Ishikawa (cell line): ENCODE measurements at regions not wholly inside any gene's neighbourhood (a gene's known extent, or its start where the extent isn't known, plus 50 kb on each side); places are given as distances from the start of the nearest gene placed in this dataset.

Experiments used
- CEBPB ChIP-seq: IDR thresholded peaks from 2 replicates; pipeline ENCODE4 v1.6.1; 2012
- CREB1 ChIP-seq: IDR thresholded peaks from 2 replicates; pipeline ENCODE4 v1.6.1; 2012; ENCODE audit warnings: low read depth
- EGR1 ChIP-seq: IDR thresholded peaks from 2 replicates; pipeline ENCODE4 v1.6.1; 2012
- EP300 ChIP-seq: IDR thresholded peaks from 2 replicates; pipeline ENCODE4 v1.6.1; 2012; ENCODE audit warnings: borderline replicate concordance
- FOXM1 ChIP-seq: IDR thresholded peaks from 2 replicates; pipeline ENCODE4 v1.6.1; 2012; ENCODE audit warnings: low read depth, borderline replicate concordance
- NFIC ChIP-seq: IDR thresholded peaks from 2 replicates; pipeline ENCODE4 v1.6.1; 2012
- RAD21 ChIP-seq: IDR thresholded peaks from 2 replicates; pipeline ENCODE4 v1.6.1; 2012; ENCODE audit warnings: low read depth
- TAF1 ChIP-seq: IDR thresholded peaks from 2 replicates; pipeline ENCODE4 v1.6.1; 2012; ENCODE audit warnings: low read depth, mild to moderate bottlenecking
- TCF12 ChIP-seq: IDR thresholded peaks from 2 replicates; pipeline ENCODE4 v1.6.1; 2012; ENCODE audit warnings: low read depth
- TEAD4 ChIP-seq: IDR thresholded peaks from 2 replicates; pipeline ENCODE4 v1.6.1; 2012
- USF1 ChIP-seq: IDR thresholded peaks from 2 replicates; pipeline ENCODE4 v1.6.1; 2012
- YY1 ChIP-seq: IDR thresholded peaks from 2 replicates; pipeline ENCODE4 v1.6.1; 2012; ENCODE audit warnings: low read depth
- ZBTB7A ChIP-seq: IDR thresholded peaks from 2 replicates; pipeline ENCODE4 v1.6.1; 2012; ENCODE audit warnings: low read depth
- TF ChIP-seq, protein P1 (sequence below): IDR thresholded peaks from 2 replicates; pipeline ENCODE4 v1.6.1; 2012; ENCODE audit warnings: low read depth, mild to moderate bottlenecking
- TF ChIP-seq, protein P2 (sequence below): IDR thresholded peaks from 2 replicates; pipeline ENCODE4 v1.6.1; 2012

- TF ChIP-seq, protein P1, sequence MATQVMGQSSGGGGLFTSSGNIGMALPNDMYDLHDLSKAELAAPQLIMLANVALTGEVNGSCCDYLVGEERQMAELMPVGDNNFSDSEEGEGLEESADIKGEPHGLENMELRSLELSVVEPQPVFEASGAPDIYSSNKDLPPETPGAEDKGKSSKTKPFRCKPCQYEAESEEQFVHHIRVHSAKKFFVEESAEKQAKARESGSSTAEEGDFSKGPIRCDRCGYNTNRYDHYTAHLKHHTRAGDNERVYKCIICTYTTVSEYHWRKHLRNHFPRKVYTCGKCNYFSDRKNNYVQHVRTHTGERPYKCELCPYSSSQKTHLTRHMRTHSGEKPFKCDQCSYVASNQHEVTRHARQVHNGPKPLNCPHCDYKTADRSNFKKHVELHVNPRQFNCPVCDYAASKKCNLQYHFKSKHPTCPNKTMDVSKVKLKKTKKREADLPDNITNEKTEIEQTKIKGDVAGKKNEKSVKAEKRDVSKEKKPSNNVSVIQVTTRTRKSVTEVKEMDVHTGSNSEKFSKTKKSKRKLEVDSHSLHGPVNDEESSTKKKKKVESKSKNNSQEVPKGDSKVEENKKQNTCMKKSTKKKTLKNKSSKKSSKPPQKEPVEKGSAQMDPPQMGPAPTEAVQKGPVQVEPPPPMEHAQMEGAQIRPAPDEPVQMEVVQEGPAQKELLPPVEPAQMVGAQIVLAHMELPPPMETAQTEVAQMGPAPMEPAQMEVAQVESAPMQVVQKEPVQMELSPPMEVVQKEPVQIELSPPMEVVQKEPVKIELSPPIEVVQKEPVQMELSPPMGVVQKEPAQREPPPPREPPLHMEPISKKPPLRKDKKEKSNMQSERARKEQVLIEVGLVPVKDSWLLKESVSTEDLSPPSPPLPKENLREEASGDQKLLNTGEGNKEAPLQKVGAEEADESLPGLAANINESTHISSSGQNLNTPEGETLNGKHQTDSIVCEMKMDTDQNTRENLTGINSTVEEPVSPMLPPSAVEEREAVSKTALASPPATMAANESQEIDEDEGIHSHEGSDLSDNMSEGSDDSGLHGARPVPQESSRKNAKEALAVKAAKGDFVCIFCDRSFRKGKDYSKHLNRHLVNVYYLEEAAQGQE = no peak
- no peak for TF ChIP-seq USF1
- no peak for TF ChIP-seq FOXM1
- TF ChIP-seq YY1 = no peak
- no peak for TF ChIP-seq TEAD4
- no peak for TF ChIP-seq EP300
- TF ChIP-seq ZBTB7A = no peak
- no peak for TF ChIP-seq EGR1
- no peak for TF ChIP-seq RAD21
- no peak for TF ChIP-seq TAF1
- TF ChIP-seq, protein P2, sequence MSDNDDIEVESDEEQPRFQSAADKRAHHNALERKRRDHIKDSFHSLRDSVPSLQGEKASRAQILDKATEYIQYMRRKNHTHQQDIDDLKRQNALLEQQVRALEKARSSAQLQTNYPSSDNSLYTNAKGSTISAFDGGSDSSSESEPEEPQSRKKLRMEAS = no peak
- TF ChIP-seq CREB1 = no peak
- no peak for TF ChIP-seq TCF12
- TF ChIP-seq CEBPB = no peak
- TF ChIP-seq NFIC = no peak
These were observed 593.5 kb downstream of the TENT5A start for GRCh38 chr6:81158956-81159355.

GRCh38 chr6:81148751-81149150 is 603.7 kb downstream of the TENT5A start:
- TF ChIP-seq EGR1 = no peak
- TF ChIP-seq TAF1 = no peak
- TF ChIP-seq FOXM1 = no peak
- TF ChIP-seq, protein P2 = no peak
- TF ChIP-seq RAD21 = no peak
- no peak for TF ChIP-seq NFIC
- TF ChIP-seq, protein P1 = no peak

DNA sequence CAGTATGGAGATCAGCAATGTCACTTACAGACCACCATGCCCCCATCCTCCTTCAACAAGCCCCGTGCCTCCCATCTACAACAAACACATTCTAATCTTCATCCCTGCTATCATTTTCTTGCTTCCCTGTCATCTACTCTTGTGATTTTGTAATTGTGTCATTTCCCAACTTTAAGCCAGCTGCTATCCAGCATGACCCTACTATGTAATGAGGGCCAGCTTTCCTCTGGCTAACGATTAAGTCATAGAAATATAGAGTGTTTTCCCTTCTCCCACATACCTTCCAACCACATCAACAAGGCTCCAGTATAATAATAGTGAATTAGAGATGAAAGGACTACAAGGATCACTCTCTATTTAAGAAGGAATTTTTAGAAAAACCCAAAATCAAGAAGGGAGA is 607.0 kb downstream of the TENT5A start:
- TF ChIP-seq TAF1 (no peak), FOXM1 (no peak), TCF12 (no peak), RAD21 (no peak), TEAD4 (no peak), YY1 (no peak), CREB1 (no peak), NFIC (no peak), USF1 (no peak), ZBTB7A (no peak), EGR1 (no peak), EP300 (no peak), CEBPB (no peak)
- TF ChIP-seq, protein P2 = no peak
- TF ChIP-seq, protein P1 = no peak

GRCh38 chr6:81144346-81144745 is 608.1 kb downstream of the TENT5A start:
- TF ChIP-seq ZBTB7A (no peak), TEAD4 (no peak)

DNA sequence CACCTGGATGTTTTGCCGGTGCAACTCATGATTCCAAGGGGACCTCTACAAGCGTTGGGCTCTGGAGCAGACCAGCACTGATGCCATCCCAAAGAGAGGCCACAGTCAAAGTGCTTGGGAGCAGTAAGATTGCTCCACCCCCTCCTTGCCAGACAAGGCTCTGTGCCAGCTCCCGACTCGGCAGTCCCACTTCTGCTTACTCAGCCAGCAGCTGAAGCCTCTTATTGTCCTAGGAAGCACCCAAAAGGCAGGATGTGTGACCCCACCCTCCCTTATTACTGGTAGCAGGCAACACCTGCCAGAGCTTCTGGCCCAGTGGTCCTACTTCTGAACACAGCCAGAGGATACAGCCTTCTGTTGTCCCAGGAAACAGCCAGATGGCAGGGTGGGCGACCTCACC is 614.2 kb downstream of the TENT5A start:
- TF ChIP-seq EGR1 (no peak), RAD21 (no peak), CREB1 (no peak), FOXM1 (no peak), TAF1 (no peak)
- TF ChIP-seq, protein P2 = no peak
